HG03095 (cell line): ENCODE measurements at regions not wholly inside any gene's neighbourhood (a gene's known extent, or its start where the extent isn't known, plus 50 kb on each side); places are given as distances from the start of the nearest gene placed in this dataset.

Experiments
- ATAC-seq: cut with Tn5 transposase; IDR thresholded peaks from one replicate; pipeline ENCODE4 v1.9.1; 2021; ENCODE audit warnings: moderate library complexity; ENCODE audit not compliant: unreplicated experiment

- no peak for ATAC-seq
These were observed 247.8 kb upstream of the IGFBP3 start for GRCh38 chr7:46168671-46169383.

DNA sequence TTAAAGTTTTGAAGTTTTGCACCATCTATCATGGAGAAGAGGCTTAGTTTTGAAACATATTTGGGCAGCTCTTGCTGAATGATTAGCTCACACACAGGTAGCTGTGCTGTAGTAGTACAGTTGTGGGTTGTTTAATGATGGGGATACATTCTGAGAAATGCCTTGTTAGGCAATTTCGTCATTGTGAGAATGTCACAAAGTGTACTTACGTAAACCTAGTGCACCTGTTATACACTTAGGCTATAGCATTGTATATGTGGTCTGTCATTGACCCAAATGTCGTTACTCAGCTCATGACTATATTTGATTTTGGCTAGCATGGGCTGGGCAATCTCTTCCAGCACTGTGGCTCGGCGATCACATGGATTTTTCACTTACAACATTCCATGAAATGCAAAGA lies 247.2 kb upstream of the IGFBP3 start:
- ATAC-seq = no peak

- ATAC-seq = no peak
These were observed 244.2 kb upstream of the IGFBP3 start for GRCh38 chr7:46165276-46165675.

GRCh38 chr7:46164629-46165028 lies 243.6 kb upstream of the IGFBP3 start:
- no peak for ATAC-seq

DNA sequence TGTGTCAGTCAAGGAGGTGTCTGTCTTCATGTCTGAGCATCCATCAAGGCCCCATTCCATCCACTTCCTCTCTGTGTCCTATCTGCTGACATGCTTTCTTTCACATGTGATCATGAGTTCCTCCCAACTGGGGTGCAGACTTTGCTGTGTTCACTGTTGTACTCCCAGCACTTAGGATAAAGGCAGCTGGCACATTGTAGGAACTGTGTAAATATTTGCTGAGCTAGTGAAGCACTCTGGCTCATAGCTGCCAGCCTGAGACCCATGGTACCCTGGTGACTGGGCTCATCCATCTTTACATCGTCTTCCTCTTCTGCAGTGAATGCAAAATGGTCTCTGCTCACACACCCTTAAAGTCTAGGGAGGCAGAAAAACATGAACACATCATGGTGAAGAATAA lies 242.2 kb upstream of the IGFBP3 start:
- no peak for ATAC-seq

DNA sequence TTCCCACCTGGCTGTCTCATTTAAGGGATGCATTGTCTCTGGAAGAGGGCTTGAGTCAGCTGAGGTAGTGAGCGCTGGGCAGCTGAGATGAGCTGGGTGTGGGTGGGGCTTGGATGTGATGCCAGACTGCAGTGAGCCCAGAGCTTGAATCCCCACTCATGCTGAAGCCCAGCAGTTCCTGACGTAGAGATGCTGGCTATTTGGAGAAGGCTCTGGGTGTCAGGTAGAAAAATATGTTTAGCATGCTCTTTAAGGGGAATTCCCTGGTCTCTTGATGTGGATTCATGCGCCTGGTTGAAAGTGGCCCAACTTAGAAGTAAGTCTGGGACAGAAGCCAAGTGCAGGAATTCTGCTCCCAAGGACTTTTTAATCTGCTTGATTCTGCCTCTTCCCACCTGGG lies 241.5 kb upstream of the IGFBP3 start:
- ATAC-seq = no peak

DNA sequence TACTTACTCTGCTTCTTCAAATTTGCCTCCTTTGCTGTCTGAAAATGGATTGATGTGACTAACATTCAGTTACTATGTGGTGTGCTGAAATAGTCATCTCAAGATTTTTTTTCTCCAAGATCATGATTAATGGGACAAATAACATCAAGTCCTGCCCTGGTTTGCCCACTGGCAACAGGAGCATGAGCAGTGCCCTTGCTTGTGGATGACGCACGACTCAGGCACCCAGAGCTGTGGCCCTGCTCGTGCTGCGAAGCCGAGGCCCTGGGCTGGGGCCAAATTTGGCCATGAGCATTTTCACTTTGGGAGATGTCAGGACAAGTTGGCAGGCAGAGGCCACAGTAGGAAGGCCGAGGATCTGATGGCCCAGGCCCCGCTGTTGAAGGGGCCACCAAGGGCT lies 239.8 kb upstream of the IGFBP3 start:
- ATAC-seq = no peak

DNA sequence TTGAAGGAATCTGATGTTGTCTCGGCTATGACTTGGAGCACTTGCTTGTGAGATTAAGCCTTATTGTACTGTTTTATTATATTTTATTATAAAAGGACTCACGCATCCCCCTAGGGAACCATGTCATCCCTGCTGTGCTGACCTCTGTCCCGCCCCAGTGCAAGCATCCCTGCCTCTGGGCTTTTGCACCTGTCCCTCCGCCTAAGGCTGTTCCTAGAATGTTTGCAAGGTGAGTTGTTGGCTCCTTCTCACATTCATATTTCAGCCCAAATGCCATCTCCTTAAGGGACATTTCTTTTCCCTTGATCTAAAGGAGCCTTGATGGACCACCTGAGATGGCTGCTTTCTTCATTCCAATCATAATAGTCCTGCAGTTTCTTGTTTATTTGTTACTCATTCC lies 236.9 kb upstream of the IGFBP3 start:
- no peak for ATAC-seq

- no peak for ATAC-seq
These were observed 236.3 kb upstream of the IGFBP3 start for GRCh38 chr7:46157404-46157803.

GRCh38 chr7:46156853-46157252 lies 235.8 kb upstream of the IGFBP3 start:
- no peak for ATAC-seq

DNA sequence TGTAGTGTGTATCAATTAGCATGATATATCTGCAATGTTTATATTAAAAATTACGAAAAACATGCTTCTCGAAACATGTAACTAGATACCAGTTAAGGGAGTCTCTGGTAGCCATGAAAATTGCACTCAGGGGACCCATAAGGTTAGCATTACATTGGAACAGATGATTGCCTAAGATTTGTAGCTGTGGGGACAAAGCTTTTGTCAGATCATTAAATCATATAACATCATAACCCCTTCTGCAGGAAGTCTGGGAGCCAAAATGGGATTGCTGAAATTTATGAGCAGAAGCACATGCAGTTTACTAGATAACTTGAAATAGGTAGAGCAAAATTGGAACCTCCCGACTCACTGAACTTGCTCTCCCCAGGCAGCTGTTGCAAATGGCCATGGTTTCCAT lies 235.0 kb upstream of the IGFBP3 start:
- no peak for ATAC-seq

GRCh38 chr7:46155367-46155766 lies 234.3 kb upstream of the IGFBP3 start:
- no peak for ATAC-seq

DNA sequence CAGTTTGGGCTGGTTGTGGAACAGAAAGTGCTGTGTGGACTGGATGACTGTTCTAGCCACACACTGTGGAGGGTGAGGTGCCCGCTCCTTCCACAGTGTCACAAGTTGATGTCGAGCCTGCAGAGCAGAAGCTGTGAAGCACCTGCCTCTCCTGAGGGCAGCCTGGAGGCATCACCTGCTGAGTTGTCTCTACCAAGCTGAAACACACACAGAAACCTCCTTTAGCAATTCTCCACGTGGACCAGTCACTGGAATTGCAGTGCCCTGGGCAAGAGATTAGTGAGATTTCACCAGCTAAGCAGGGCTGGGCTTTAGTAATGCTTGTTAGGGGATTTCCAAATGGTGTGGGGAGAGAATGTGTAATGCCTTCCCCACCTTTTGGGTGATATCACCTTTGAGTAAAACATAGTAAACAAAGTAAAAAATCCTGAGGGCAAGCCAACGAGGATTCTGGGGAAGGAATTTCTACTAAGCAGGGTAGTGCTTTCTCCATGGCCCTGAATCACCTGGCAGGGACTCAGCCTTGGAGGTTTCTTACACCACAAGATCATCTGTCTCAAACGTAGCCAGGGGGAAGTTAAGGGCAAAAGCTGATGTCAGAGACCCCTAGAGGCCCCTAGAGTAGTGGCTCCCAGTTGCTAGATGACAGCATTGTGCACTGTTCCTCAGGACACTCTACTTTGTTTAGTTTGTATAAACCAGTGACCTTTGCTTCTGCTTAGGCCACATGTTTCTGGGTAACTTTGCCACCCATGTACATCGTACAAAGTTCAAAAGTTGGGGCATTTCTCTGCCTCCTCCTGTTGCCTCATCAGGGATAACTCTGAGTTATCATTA lies 233.1 kb upstream of the IGFBP3 start:
- ATAC-seq = no peak

GRCh38 chr7:46153583-46153950 lies 232.5 kb upstream of the IGFBP3 start:
- no peak for ATAC-seq

- no peak for ATAC-seq
These were observed 231.6 kb upstream of the IGFBP3 start for GRCh38 chr7:46152696-46153095.

DNA sequence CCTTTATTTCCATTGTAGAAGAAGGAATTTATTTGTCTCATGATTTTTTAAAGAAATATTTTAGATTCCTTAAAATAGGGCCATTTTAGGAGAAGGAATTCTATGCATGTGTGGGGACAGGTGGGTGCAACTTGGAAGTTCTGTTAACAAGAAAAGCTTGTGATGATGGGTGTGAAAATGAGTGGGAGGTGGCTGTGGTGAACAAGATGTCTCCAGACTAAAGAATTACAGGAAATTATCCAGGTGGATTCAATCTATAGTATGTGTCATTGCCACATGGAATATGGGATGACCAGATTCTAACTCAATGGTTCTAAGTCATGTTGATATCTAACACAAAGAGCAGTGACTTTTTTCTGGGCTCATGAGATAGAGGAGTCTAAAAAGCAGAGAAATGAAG lies 229.6 kb upstream of the IGFBP3 start:
- no peak for ATAC-seq

DNA sequence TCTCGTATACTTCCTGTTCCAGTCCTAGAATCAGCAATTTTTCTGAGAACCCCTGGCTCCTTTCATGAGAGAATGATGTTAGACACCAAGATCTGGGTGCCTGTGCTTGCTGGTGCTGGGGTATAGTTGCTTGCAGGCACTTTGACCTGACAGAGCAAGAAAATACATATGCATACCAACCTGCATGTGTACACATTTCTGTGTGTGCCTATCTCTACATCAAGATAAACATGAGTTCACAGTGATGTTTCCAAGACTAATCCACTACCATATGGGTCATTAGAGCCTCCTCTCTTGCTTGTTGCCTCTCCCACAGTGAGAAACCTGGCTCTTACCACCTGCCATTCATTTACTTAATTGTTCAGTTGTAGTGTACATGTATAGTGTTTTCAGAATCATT lies 229.1 kb upstream of the IGFBP3 start:
- no peak for ATAC-seq

- ATAC-seq = no peak
These were observed 226.8 kb upstream of the IGFBP3 start for GRCh38 chr7:46147871-46148270.

- no peak for ATAC-seq
These were observed 225.6 kb upstream of the IGFBP3 start for GRCh38 chr7:46146454-46147255.

DNA sequence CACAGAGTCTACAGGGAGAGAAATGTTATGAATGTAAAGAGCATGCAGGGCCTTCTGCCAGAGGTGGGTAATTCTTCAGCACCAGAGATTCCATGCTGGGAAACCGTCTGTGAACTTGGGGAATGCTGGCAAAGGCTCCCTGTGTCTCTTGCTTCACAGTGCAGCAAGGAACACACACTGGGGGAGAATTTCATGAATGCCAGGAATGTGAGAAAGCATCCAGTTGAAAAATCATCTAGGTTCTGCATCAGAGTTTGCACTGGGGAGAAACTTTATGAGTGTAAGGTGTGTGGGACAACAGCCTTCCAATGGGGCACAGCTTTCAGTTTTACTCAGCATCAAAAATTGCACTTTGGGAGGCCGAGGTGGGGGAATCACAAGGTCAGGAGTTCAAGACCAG lies 224.3 kb upstream of the IGFBP3 start:
- no peak for ATAC-seq

DNA sequence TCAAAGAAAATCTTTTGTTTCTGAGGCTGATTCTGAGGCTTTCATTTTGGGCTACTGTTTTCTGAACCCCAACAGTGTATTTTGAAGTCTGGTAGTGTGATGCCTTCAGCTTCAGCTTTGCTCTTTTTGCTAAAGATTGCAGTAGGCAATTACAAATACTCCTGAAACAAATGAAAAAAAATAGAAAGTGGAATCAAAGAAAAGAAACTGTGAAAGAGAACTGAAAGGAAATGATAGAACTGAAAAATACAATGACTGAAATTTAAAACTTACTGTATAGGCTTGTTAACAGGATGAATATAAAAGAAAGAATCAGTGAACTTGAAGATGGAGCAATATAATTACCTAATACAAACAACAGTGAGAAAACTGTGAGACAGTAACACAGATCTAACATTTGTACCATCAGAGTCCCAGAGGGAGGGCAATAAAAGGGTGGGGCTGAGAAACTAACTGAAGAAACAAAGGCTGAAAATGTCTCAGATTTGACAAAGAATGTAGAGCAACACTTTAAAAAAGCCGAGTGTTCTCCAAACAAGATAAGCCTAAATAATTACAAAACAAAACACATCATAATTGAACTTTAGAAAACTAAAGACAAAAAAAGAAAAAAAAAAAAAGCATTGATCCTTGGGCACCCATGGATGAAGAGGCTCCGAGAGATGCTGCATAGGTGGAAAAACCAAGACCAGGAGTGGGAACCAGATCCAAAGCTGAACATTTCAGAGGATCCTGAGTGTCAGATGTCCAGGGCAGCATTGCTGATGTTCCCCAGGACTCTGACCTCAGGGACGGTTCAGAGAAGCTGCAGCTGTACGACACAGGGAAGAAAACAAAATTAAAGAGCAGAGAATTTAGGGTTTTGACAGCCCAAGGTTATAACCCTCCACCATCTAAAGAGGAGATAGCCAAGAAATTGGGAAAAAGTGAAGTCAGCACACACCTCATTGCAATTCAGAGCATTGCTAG lies 223.2 kb upstream of the IGFBP3 start:
- no peak for ATAC-seq
